Vagina (tissue), 2 donors: ENCODE measurements at regions not wholly inside any gene's neighbourhood (a gene's known extent, or its start where the extent isn't known, plus 50 kb on each side); places are given as distances from the start of the nearest gene placed in this dataset.

ENCODE experiments used
- CTCF ChIP-seq, 3 experiments: fragments of 450-650 bp in 2 of 3; fragments of 200-600 bp in 1 of 3; sonication (generic) in 1 of 3; IDR thresholded peaks; one replicate each; pipeline ENCODE4 v1.5.1; 2017 to 2019; ENCODE audit warnings: antibody characterized with exemption in 3 of 3, mild to moderate bottlenecking in 2 of 3, moderate library complexity in 2 of 3
- POLR2A ChIP-seq, 2 donors: fragments of 450-650 bp; IDR thresholded peaks; one replicate each; pipeline ENCODE4 v1.6.1; 2017; ENCODE audit warnings: antibody characterized with exemption in 2 of 2, mild to moderate bottlenecking in 2 of 2, moderate library complexity in 2 of 2

GRCh38 chr5:155532621-155533311 lies 519.2 kb downstream of the KIF4B start:
- TF ChIP-seq CTCF (IDR thresholded peaks at IDR 0.05) = no peak
- TF ChIP-seq POLR2A (IDR thresholded peaks at IDR 0.05) = no peak
